Astrocyte of the cerebellum (primary cell): ENCODE measurements at regions not wholly inside any gene's neighbourhood (a gene's known extent, or its start where the extent isn't known, plus 50 kb on each side); places are given as distances from the start of the nearest gene placed in this dataset.

ENCODE experiments used
- DNase-seq: peaks from one replicate; pipeline ENCODE4 v3.0.0-alpha.2; 2011; ENCODE audit warnings: low read depth
- H3K4me3 ChIP-seq: 2 replicates; pipeline ENCODE4 v1.5.1; 2011; ENCODE audit warnings: mild to moderate bottlenecking, low read depth, low read length, moderate library complexity
- CTCF ChIP-seq: IDR thresholded peaks from 2 replicates; pipeline ENCODE4 v1.5.1; 2012; ENCODE audit warnings: low read length, low read depth, moderate library complexity, mild to moderate bottlenecking; ENCODE audit errors: missing control alignments
- in situ Hi-C: cut with HindIII; loops from 2 replicates; pipeline ENCODE4 v1.10.0; 2017; ENCODE audit warnings: low sequenced_read_pairs

- in situ Hi-C loops, result no loop called here
- H3K4me3 ChIP-seq, result no peak overlapping the region
- TF ChIP-seq CTCF, result no peak
These were observed 628.7 kb downstream of the EFNB2 start for GRCh38 chr13:105906746-105907145.

DNA sequence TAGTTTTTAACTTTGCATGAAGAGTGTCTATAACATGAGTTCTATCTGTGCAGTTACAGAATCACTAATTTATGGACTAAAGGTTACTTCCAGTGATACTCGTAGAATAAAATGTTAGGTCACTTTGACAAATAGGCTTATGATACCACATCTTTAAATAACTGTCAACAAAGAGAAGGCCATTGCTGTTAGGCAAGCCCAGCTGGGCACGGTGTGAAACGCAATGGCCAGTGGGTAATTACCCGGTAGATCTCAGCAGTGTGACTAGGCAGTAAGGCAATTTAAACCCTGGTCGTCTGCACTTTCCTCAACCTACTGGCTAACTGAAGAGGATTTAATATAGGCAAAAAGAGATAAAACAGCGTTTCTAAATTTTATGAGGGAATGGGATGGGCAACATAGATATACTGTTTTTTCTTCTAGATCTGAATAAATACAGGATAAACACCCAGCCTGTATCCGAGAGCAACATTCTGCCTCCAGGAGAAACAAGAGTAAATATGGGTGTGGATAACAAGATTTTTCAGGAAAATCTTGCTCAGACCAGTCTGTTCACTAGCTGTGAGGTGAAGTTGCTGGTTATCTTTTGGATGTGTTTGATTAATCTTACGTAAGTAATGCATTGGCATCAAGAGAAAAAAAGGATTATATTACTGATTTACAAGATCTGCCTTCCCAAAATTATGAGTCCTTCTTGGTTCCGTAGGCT lies 631.3 kb downstream of the EFNB2 start:
- H3K4me3 ChIP-seq, result no peak overlapping the region
- in situ Hi-C loops, result no loop called here
- DNase-seq, result no peak
- no peak for TF ChIP-seq CTCF

More at GRCh38 chr13:105906746-105907145, 628.7 kb downstream of the EFNB2 start:
- DNase-seq, result no peak

DNA sequence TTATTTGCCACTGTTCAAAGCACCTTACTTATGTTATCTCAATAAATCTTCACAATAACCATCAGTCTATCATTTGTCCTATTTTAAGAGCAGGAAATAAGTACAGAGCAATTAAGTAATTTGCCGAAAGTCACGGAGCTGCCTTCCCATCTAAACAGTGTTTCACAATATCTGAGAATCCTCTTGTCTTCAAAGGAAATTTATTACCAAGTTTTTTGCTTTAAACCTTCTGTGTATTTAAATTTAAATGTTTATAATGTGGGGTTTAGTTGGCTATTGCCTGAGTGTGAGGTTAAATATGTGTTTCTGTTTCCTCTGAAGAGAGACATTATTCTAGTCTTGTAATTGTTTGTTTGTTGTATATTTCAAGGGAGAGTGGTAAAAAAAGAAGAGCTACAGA lies 633.1 kb downstream of the EFNB2 start:
- in situ Hi-C loops, result no loop called here
- TF ChIP-seq CTCF, result no peak
- no peak for DNase-seq
- H3K4me3 ChIP-seq, result no peak overlapping the region

GRCh38 chr13:105897575-105897974 lies 637.9 kb downstream of the EFNB2 start:
- in situ Hi-C loops, result no loop called here
- TF ChIP-seq CTCF, result no peak
- no peak for DNase-seq
- no peak overlapping the region for H3K4me3 ChIP-seq

DNA sequence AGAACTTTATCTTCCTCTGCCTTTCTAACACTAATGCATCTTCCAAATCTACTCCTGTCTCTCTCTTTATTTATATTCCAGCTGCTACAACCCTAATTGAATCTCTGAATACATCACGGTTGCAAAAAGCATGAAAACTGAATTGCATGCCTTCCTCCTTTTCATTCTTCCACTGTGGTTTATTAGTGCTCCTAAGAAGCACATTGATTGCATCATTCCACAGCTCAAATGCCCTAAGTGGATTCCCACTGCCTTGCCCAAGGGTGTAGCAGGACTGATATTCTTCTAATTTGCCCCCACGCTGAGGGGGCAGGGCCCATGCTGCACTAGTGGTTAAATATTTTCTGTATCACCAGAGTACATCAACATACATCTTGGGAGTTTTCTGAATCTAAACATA lies 640.8 kb downstream of the EFNB2 start:
- H3K4me3 ChIP-seq, result no peak overlapping the region
- TF ChIP-seq CTCF, result no peak
- in situ Hi-C loops, result no loop called here
- no peak for DNase-seq

- TF ChIP-seq CTCF, result no peak
- no peak for DNase-seq
- in situ Hi-C loops, result no loop called here
- no peak overlapping the region for H3K4me3 ChIP-seq
These were observed 645.0 kb downstream of the EFNB2 start for GRCh38 chr13:105890509-105890908.
